ENCODE measurements at regions not wholly inside any gene's neighbourhood (a gene's known extent, or its start where the extent isn't known, plus 50 kb on each side); places are given as distances from the start of the nearest gene placed in this dataset.

- TF ChIP-seq SMAD1 (IDR thresholded peaks at IDR 0.05; ENCODE audit: low read depth, low read length, partially characterized antibody) (no peak), GTF3C2 (IDR thresholded peaks at IDR 0.05; ENCODE audit: borderline replicate concordance, extremely low read depth, insufficient read length) (no peak)
Measured at GRCh38 chr3:70729845-70730244, 417.4 kb upstream of the MDFIC2 start (continued).

- H4K20me1 ChIP-seq (replicated peaks; ENCODE audit: control insufficient read depth, insufficient read depth, low read length), result no peaks in the 10 kb centered on the region
- no peak for ATAC-seq
- no peak for FAIRE-seq
- no TSS peak for BruUV-seq (replicated peaks)
- POLR2A ChIA-PET, result no interaction called here
- WGBS (ENCODE audit: insufficient coverage, low coverage, missing lambda C conversion rate), result 14% methylated on average over 1 of the region's 1 CpG
- H3K27me3 ChIP-seq (ENCODE audit: control insufficient read depth in 2 of 2, insufficient read depth in 2 of 2, low read length in 2 of 2), result no peaks in the 10 kb centered on the region
- DNase-seq (ENCODE audit: extremely low read depth in 1 of 4, low spot score in 3 of 4), result no peak
- no peaks in the 10 kb centered on the region for H3K36me3 ChIP-seq (ENCODE audit: control insufficient read depth, insufficient read depth, low read length)
- CTCF ChIA-PET (ENCODE audit: low intra/inter-chr PET ratio), result no interaction called here
- no peak overlapping the region for H3K9ac ChIP-seq (ENCODE audit: insufficient read depth in 1 of 2, low read depth in 2 of 2, low read length in 2 of 2)
- H3K9me1 ChIP-seq (ENCODE audit: control insufficient read depth, insufficient read depth, low read length), result no peaks in the 10 kb centered on the region
- H2AFZ ChIP-seq (ENCODE audit: low read depth, low read length), result no peak overlapping the region
- H3K4me2 ChIP-seq (ENCODE audit: insufficient read depth, low read length), result no peak overlapping the region
- intact Hi-C loops (cut with micrococcal nuclease) (no loop called here), in situ Hi-C loops (cut with MboI) (no loop called here)
- no peak overlapping the region for H3K4me3 ChIP-seq
- no peak overlapping the region for H3K27ac ChIP-seq (ENCODE audit: extremely low read depth, low read depth, low read length)
- no peaks in the 10 kb centered on the region for H3K9me3 ChIP-seq (replicated peaks; ENCODE audit: control insufficient read depth, insufficient read depth, low read depth, low read length)
- H3K79me2 ChIP-seq (ENCODE audit: control insufficient read depth, insufficient read depth, low read length), result no peaks in the 10 kb centered on the region
- H3K4me1 ChIP-seq (replicated peaks in 1 of 2; ENCODE audit: control insufficient read depth in 2 of 2, insufficient read depth in 2 of 2, low read length in 2 of 2), result no peaks in the 10 kb centered on the region
- TF ChIP-seq RNF219 (CRISPR knock-in tag; IDR thresholded peaks at IDR 0.05) (no peak), ZNF695 (CRISPR knock-in tag; IDR thresholded peaks at IDR 0.05) (no peak), ZNF316 (IDR thresholded peaks at IDR 0.05) (no peak), GATAD2A (IDR thresholded peaks at IDR 0.05) (no peak), HES1 (IDR thresholded peaks at IDR 0.05; ENCODE audit: low read depth) (no peak), BRD4 (IDR thresholded peaks at IDR 0.05) (no peak), ZNF263 (CRISPR knock-in tag; IDR thresholded peaks at IDR 0.05; ENCODE audit: borderline replicate concordance) (no peak), HCFC1 (IDR thresholded peaks at IDR 0.05; ENCODE audit: low read depth, low read length) (no peak), CREB3L1 (IDR thresholded peaks at IDR 0.05; ENCODE audit: borderline replicate concordance, low read depth) (no peak), FOXJ2 (tag; IDR thresholded peaks at IDR 0.05) (no peak)
Measured at GRCh38 chr3:70728311-70728710, 415.9 kb upstream of the MDFIC2 start.
